ENCODE measurements at regions not wholly inside any gene's neighbourhood (a gene's known extent, or its start where the extent isn't known, plus 50 kb on each side); places are given as distances from the start of the nearest gene placed in this dataset.

DNA sequence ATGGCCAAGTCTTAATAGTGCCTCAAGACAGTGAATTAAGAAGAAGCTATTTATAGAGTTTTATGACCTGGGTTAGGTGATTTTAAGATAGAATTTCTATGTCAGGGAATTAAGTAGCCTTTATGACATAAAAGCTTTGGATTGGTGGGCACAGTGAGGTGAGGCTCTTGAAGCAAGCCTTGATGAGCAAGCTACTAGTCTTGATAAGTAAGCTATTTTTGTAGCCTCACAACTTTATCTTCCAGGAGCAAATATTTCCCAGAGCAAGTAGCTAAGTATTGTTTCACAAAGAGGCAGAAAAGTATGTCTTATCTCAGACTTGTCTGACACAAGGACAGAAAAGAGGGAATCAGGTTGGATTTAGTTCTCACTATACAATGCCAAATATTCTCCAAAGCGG is 491.7 kb upstream of the RASGRP1 start:
- TF ChIP-seq, protein P1, sequence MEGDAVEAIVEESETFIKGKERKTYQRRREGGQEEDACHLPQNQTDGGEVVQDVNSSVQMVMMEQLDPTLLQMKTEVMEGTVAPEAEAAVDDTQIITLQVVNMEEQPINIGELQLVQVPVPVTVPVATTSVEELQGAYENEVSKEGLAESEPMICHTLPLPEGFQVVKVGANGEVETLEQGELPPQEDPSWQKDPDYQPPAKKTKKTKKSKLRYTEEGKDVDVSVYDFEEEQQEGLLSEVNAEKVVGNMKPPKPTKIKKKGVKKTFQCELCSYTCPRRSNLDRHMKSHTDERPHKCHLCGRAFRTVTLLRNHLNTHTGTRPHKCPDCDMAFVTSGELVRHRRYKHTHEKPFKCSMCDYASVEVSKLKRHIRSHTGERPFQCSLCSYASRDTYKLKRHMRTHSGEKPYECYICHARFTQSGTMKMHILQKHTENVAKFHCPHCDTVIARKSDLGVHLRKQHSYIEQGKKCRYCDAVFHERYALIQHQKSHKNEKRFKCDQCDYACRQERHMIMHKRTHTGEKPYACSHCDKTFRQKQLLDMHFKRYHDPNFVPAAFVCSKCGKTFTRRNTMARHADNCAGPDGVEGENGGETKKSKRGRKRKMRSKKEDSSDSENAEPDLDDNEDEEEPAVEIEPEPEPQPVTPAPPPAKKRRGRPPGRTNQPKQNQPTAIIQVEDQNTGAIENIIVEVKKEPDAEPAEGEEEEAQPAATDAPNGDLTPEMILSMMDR (conservative IDR thresholded peaks at IDR 0.05; ENCODE audit: low read length), result no peak
- no peak for TF ChIP-seq EZH2phosphoT487 (IDR thresholded peaks at IDR 0.05; ENCODE audit: borderline replicate concordance, low read depth, low read length)

All from OCI-LY7 (cell line).